ENCODE measurements at regions not wholly inside any gene's neighbourhood (a gene's known extent, or its start where the extent isn't known, plus 50 kb on each side); places are given as distances from the start of the nearest gene placed in this dataset.

DNA sequence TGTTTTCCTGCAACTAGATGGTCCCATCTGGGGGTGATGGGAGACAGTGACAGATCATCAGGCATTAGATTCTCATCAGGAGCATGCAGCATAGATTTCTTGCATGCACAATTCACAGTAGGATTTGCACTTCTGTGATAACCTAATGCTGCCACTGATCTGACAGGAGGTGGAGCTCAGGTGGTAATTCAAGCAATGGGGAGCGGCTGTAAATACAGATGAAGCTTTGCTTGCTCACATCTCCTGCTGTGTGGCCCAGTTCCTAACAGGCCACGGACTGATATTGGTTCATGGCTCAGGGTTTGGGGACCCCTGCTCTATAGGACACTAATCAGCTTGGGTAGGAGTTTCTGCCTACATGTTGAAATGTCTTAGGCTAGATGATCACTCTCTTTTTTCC is 320.0 kb downstream of the PRDM2 start:
- no peak overlapping the region for H3K4me3 ChIP-seq (ENCODE audit: low read length in 2 of 2)
- no peaks in the 10 kb centered on the region for H3K36me3 ChIP-seq (ENCODE audit: control insufficient read depth in 2 of 2, insufficient read depth in 2 of 2, low read length in 2 of 2)
- no peaks in the 10 kb centered on the region for H3K4me1 ChIP-seq (ENCODE audit: control insufficient read depth in 2 of 2, insufficient read depth in 2 of 2, low read length in 2 of 2)
- H3K27me3 ChIP-seq (ENCODE audit: control insufficient read depth in 2 of 2, insufficient read depth in 2 of 2, low read length in 2 of 2) = no peaks in the 10 kb centered on the region
- H3K9ac ChIP-seq (ENCODE audit: low read depth in 1 of 2, low read length in 2 of 2) = no peak overlapping the region
- no peaks in the 10 kb centered on the region for H3K9me3 ChIP-seq (ENCODE audit: control insufficient read depth in 2 of 2, low read length in 2 of 2)
- H3K27ac ChIP-seq (ENCODE audit: low read depth in 2 of 2, low read length in 2 of 2) = no peak overlapping the region

GRCh38 chr1:14027099-14027498 is 327.1 kb downstream of the PRDM2 start:
- H3K9me3 ChIP-seq (ENCODE audit: control insufficient read depth in 2 of 2, low read length in 2 of 2) = no peaks in the 10 kb centered on the region
- no peaks in the 10 kb centered on the region for H3K27me3 ChIP-seq (ENCODE audit: control insufficient read depth in 2 of 2, insufficient read depth in 2 of 2, low read length in 2 of 2)
- H3K4me3 ChIP-seq (ENCODE audit: low read length in 2 of 2) = no peak overlapping the region
- no peak overlapping the region for H3K27ac ChIP-seq (ENCODE audit: low read depth in 2 of 2, low read length in 2 of 2)
- H3K36me3 ChIP-seq (ENCODE audit: control insufficient read depth in 2 of 2, insufficient read depth in 2 of 2, low read length in 2 of 2) = no peaks in the 10 kb centered on the region
- no peaks in the 10 kb centered on the region for H3K4me1 ChIP-seq (ENCODE audit: control insufficient read depth in 2 of 2, insufficient read depth in 2 of 2, low read length in 2 of 2)
- H3K9ac ChIP-seq (ENCODE audit: low read depth in 1 of 2, low read length in 2 of 2) = no peak overlapping the region

DNA sequence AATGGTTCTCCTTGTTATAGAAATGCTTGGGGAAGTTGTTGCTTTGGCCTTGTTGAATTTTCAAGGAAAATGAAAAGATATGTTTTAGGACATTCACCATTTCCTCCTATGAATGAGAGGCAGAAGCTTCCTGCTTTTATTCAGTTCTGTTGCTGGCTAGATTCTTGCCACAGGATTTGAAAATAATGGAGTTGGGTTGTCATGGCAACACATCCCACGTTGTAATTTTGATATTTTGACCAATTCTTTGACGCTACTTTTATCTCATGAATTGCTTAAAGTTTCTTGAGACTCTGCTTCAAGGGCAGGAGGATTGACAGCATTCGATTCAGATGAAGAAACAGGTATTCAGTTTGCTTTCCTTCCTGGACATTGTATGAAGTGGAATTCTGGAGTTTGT is 331.5 kb downstream of the PRDM2 start:
- peaks cover 0 to 7% of the 10 kb centered on the region in 2 donors for H3K9me3 ChIP-seq (ENCODE audit: control insufficient read depth in 2 of 2, low read length in 2 of 2)
- no peaks in the 10 kb centered on the region for H3K36me3 ChIP-seq (ENCODE audit: control insufficient read depth in 2 of 2, insufficient read depth in 2 of 2, low read length in 2 of 2)
- no peak overlapping the region for H3K27ac ChIP-seq (ENCODE audit: low read depth in 2 of 2, low read length in 2 of 2)
- no peak overlapping the region for H3K4me3 ChIP-seq (ENCODE audit: low read length in 2 of 2)
- no peak overlapping the region for H3K9ac ChIP-seq (ENCODE audit: low read depth in 1 of 2, low read length in 2 of 2)
- no peaks in the 10 kb centered on the region for H3K27me3 ChIP-seq (ENCODE audit: control insufficient read depth in 2 of 2, insufficient read depth in 2 of 2, low read length in 2 of 2)
- H3K4me1 ChIP-seq (ENCODE audit: control insufficient read depth in 2 of 2, insufficient read depth in 2 of 2, low read length in 2 of 2) = no peaks in the 10 kb centered on the region

DNA sequence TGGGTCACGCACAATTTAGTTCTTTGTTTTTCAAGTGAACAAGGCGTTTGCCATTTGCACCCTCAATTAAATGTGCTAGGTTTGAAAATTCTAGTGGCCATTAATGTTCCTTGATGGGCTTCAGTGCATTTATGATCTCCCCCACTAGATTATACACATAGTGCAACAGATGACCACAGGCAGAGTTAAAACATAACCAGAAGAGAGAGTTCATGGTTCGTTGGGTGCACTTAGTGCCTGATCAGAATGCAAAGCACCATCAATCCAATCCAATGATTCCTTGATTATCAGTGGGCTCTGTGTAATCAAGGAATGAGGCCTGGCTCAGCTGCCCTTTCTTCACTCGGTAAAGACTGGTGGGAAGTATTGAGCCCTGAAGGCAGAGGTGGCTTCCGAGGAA is 334.5 kb downstream of the PRDM2 start:
- H3K4me3 ChIP-seq (ENCODE audit: low read length in 2 of 2) = no peak overlapping the region
- no peak overlapping the region for H3K27ac ChIP-seq (ENCODE audit: low read depth in 2 of 2, low read length in 2 of 2)
- H3K36me3 ChIP-seq (ENCODE audit: control insufficient read depth in 2 of 2, insufficient read depth in 2 of 2, low read length in 2 of 2) = no peaks in the 10 kb centered on the region
- no peaks in the 10 kb centered on the region for H3K27me3 ChIP-seq (ENCODE audit: control insufficient read depth in 2 of 2, insufficient read depth in 2 of 2, low read length in 2 of 2)
- no peak overlapping the region for H3K9ac ChIP-seq (ENCODE audit: low read depth in 1 of 2, low read length in 2 of 2)
- no peaks in the 10 kb centered on the region for H3K4me1 ChIP-seq (ENCODE audit: control insufficient read depth in 2 of 2, insufficient read depth in 2 of 2, low read length in 2 of 2)
- peaks cover 0 to 7% of the 10 kb centered on the region in 2 donors for H3K9me3 ChIP-seq (ENCODE audit: control insufficient read depth in 2 of 2, low read length in 2 of 2)

- H3K4me3 ChIP-seq (ENCODE audit: low read length in 2 of 2) = no peak overlapping the region
- H3K36me3 ChIP-seq (ENCODE audit: control insufficient read depth in 2 of 2, insufficient read depth in 2 of 2, low read length in 2 of 2) = no peaks in the 10 kb centered on the region
- H3K27me3 ChIP-seq (ENCODE audit: control insufficient read depth in 2 of 2, insufficient read depth in 2 of 2, low read length in 2 of 2) = no peaks in the 10 kb centered on the region
- no peaks in the 10 kb centered on the region for H3K4me1 ChIP-seq (ENCODE audit: control insufficient read depth in 2 of 2, insufficient read depth in 2 of 2, low read length in 2 of 2)
- peaks cover 4 to 12% of the 10 kb centered on the region in 2 donors for H3K9me3 ChIP-seq (ENCODE audit: control insufficient read depth in 2 of 2, low read length in 2 of 2)
- no peak overlapping the region for H3K27ac ChIP-seq (ENCODE audit: low read depth in 2 of 2, low read length in 2 of 2)
- no peak overlapping the region for H3K9ac ChIP-seq (ENCODE audit: low read depth in 1 of 2, low read length in 2 of 2)
These were observed 337.3 kb downstream of the PRDM2 start for GRCh38 chr1:14037101-14037847.

DNA sequence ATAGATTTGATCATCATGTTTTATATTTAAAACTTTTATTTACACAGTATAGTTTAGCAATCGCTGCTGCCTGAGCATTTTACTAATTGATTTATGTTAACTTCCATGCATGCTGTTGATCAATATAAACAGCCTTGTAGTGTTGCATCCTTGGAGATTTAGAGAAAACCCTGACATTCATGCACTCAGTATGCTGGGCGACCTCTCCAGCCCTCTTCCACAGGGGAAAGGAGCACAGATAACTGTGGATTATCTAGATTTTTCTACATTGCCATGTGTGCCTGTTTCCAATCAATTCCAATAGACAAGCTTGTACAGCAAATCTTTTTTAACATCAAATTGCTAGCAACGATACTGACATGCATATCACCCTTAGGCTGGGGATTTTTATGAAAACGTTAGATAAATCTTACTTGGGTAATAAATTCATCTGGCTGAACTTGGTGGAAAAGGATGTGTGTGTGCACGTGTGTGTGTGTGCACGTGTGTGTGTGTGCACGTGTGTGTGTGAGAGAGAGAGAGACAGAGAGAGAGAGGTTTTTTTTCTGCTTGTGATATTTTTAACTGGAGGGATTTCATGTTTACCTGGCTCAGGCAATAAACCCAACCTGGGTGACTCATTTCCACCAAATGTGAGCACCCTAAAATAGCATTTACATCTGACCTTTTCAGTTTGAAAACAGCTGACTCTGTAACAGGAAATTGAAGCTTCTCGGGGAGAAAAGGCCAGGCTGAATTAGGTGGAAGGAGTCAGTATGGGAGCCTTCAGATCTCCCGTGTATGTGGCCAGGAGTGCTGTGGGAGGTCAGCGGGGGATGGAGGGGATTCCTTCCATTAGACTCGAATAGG is 339.8 kb downstream of the PRDM2 start:
- Histone ChIP-seq H3K27me3 (ENCODE audit: control insufficient read depth in 2 of 2, insufficient read depth in 2 of 2, low read length in 2 of 2) (no peaks in the 10 kb centered on the region), H3K9ac (ENCODE audit: low read depth in 1 of 2, low read length in 2 of 2) (no peak overlapping the region), H3K36me3 (ENCODE audit: control insufficient read depth in 2 of 2, insufficient read depth in 2 of 2, low read length in 2 of 2) (no peaks in the 10 kb centered on the region), H3K9me3 (ENCODE audit: control insufficient read depth in 2 of 2, low read length in 2 of 2) (peaks cover 4 to 6% of the 10 kb centered on the region in 2 donors), H3K4me3 (ENCODE audit: low read length in 2 of 2) (no peak overlapping the region), H3K4me1 (ENCODE audit: control insufficient read depth in 2 of 2, insufficient read depth in 2 of 2, low read length in 2 of 2) (no peaks in the 10 kb centered on the region), H3K27ac (ENCODE audit: low read depth in 2 of 2, low read length in 2 of 2) (no peak overlapping the region)

DNA sequence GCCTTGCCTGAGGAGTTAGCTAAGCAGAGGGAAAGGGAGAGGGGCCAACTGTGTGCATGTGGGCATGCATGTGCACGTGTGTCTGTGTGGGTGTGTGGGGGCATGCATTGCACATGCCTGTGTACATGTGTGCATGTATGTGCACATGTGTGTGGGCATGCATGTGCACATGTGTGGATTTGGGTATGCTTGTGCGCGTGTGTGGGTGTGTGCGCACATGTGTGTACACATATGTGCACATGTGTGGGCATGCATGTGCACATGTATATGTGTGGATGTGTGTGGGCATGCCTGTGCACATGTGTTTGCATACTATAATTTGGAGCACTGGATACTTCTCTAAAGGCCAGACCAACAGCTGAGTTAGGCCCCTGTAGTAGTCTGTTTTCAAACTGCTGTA is 350.0 kb downstream of the PRDM2 start:
- Histone ChIP-seq H3K9ac (ENCODE audit: low read depth in 1 of 2, low read length in 2 of 2) (no peak overlapping the region), H3K4me1 (ENCODE audit: control insufficient read depth in 2 of 2, insufficient read depth in 2 of 2, low read length in 2 of 2) (no peaks in the 10 kb centered on the region), H3K27ac (ENCODE audit: low read depth in 2 of 2, low read length in 2 of 2) (no peak overlapping the region), H3K27me3 (ENCODE audit: control insufficient read depth in 2 of 2, insufficient read depth in 2 of 2, low read length in 2 of 2) (no peaks in the 10 kb centered on the region), H3K9me3 (ENCODE audit: control insufficient read depth in 2 of 2, low read length in 2 of 2) (no peaks in the 10 kb centered on the region), H3K4me3 (ENCODE audit: low read length in 2 of 2) (no peak overlapping the region), H3K36me3 (ENCODE audit: control insufficient read depth in 2 of 2, insufficient read depth in 2 of 2, low read length in 2 of 2) (no peaks in the 10 kb centered on the region)

DNA sequence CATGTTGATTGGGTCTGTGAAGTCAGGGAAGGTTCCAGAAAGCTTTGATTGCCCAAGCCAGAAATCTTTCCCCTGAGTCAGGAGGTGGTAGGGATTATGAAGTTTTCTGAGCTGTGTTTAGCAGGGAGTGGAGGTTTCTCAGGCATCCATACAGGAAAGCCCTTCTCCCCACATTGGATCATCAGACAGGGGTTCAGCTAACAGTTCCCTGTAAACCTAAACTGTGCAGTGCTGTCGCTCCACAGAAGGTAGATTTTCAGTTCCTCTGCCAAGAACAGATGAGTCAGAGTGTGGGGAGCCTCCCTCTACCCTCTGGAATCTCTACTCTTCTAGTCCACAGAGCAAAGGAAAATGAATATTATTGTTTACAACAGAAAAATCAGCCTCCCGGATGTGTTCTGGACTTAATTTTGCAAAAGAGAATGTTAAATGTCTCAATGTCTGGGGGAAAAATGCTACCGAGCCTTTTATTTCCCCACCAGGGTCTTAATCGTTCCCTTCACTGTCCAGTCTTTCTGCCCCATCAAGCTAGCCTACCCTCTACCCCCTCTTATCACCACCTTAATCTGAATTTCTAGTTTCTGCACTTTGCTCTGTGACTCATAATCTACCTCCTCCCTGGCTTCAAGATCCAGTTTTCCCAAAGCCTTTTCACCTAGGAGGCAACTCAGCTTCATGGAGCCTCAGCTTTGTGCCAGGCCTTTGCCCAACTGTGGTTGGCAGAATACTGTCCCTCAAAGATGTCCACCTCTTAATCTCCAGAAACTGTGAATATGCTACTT is 355.6 kb downstream of the PRDM2 start:
- no peaks in the 10 kb centered on the region for H3K36me3 ChIP-seq (ENCODE audit: control insufficient read depth in 2 of 2, insufficient read depth in 2 of 2, low read length in 2 of 2)
- H3K9ac ChIP-seq (ENCODE audit: low read depth in 1 of 2, low read length in 2 of 2) = no peak overlapping the region
- H3K27ac ChIP-seq (ENCODE audit: low read depth in 2 of 2, low read length in 2 of 2) = no peak overlapping the region
- H3K27me3 ChIP-seq (ENCODE audit: control insufficient read depth in 2 of 2, insufficient read depth in 2 of 2, low read length in 2 of 2) = no peaks in the 10 kb centered on the region
- H3K9me3 ChIP-seq (ENCODE audit: control insufficient read depth in 2 of 2, low read length in 2 of 2) = peaks cover 0 to 2% of the 10 kb centered on the region in 2 donors
- H3K4me1 ChIP-seq (ENCODE audit: control insufficient read depth in 2 of 2, insufficient read depth in 2 of 2, low read length in 2 of 2) = no peaks in the 10 kb centered on the region
- H3K4me3 ChIP-seq (ENCODE audit: low read length in 2 of 2) = no peak overlapping the region

DNA sequence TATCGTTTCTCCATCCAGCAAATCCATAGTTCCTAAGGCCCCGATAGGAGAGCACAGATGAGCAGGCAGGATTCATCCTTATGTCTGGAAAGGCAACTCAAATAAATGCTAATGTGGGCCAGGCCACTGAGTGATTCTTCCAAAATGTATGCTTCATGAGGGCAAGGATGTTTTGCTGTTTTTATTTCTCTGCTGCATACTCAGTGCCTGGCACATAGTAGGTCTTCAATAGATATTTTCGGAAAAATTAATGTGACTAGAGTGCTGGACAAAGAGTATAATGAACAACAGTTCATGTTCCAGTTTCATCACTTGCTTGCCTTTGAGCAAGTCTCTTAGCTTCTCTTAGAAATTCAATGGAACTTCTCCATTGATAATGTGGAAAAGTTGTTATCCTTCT is 357.7 kb downstream of the PRDM2 start:
- Histone ChIP-seq H3K9me3 (ENCODE audit: control insufficient read depth in 2 of 2, low read length in 2 of 2) (peaks cover 0 to 2% of the 10 kb centered on the region in 2 donors), H3K4me1 (ENCODE audit: control insufficient read depth in 2 of 2, insufficient read depth in 2 of 2, low read length in 2 of 2) (no peaks in the 10 kb centered on the region), H3K27me3 (ENCODE audit: control insufficient read depth in 2 of 2, insufficient read depth in 2 of 2, low read length in 2 of 2) (no peaks in the 10 kb centered on the region)

DNA sequence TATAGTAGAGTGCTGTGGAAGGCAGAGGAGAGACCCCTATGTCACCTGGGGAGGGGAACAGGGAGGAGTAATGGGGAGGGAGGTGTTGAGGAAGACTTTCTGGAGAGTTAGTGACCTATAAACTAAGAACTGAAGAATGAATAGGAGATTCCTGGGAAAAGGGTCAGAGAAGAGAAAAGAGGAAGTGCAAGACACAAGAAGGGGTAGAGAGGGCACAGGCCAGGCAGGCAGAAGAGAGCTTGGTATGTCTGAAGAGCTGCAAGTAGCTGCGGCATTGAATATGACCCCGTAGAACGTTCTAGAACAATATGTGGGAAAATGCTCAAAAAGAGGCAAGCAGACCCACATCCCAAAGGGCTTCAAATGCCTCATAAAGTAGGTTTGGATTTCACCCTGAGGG is 361.2 kb downstream of the PRDM2 start:
- H3K9ac ChIP-seq (ENCODE audit: low read depth in 1 of 2, low read length in 2 of 2) = no peak overlapping the region
- peaks cover 0 to 2% of the 10 kb centered on the region in 2 donors for H3K9me3 ChIP-seq (ENCODE audit: control insufficient read depth in 2 of 2, low read length in 2 of 2)
- no peak overlapping the region for H3K4me3 ChIP-seq (ENCODE audit: low read length in 2 of 2)
- no peaks in the 10 kb centered on the region for H3K36me3 ChIP-seq (ENCODE audit: control insufficient read depth in 2 of 2, insufficient read depth in 2 of 2, low read length in 2 of 2)
- no peak overlapping the region for H3K27ac ChIP-seq (ENCODE audit: low read depth in 2 of 2, low read length in 2 of 2)
- no peaks in the 10 kb centered on the region for H3K4me1 ChIP-seq (ENCODE audit: control insufficient read depth in 2 of 2, insufficient read depth in 2 of 2, low read length in 2 of 2)
- no peaks in the 10 kb centered on the region for H3K27me3 ChIP-seq (ENCODE audit: control insufficient read depth in 2 of 2, insufficient read depth in 2 of 2, low read length in 2 of 2)

More for the DNA sequence above, 357.7 kb downstream of the PRDM2 start:
- H3K36me3 ChIP-seq (ENCODE audit: control insufficient read depth in 2 of 2, insufficient read depth in 2 of 2, low read length in 2 of 2) = no peaks in the 10 kb centered on the region
- no peak overlapping the region for H3K4me3 ChIP-seq (ENCODE audit: low read length in 2 of 2)
- H3K9ac ChIP-seq (ENCODE audit: low read depth in 1 of 2, low read length in 2 of 2) = no peak overlapping the region
- no peak overlapping the region for H3K27ac ChIP-seq (ENCODE audit: low read depth in 2 of 2, low read length in 2 of 2)
